Smooth muscle cell (in vitro differentiated cells): ENCODE measurements at regions not wholly inside any gene's neighbourhood (a gene's known extent, or its start where the extent isn't known, plus 50 kb on each side); places are given as distances from the start of the nearest gene placed in this dataset.

Experiments used
- DNase-seq: peaks from one replicate; lab custom pipeline; 2025; ENCODE audit not compliant: unreplicated experiment; lab: John Stamatoyannopoulos, UW
- H2AFZ ChIP-seq: fragments of 200-600 bp; sonication (generic); 2 replicates; pipeline ENCODE4 v1.6.0; 2016; ENCODE audit warnings: antibody characterized with exemption, low read depth, mild to moderate bottlenecking
- H3F3A ChIP-seq: fragments of 200-600 bp; sonication (generic); 2 replicates; pipeline ENCODE4 v1.6.0; 2017; ENCODE audit warnings: antibody characterized with exemption, low read depth
- H3K27ac ChIP-seq: fragments of 200-600 bp; sonication (generic); 2 replicates; pipeline ENCODE4 v1.5.1; 2016; ENCODE audit warnings: low read depth, mild to moderate bottlenecking
- H3K27me3 ChIP-seq: fragments of 200-600 bp; sonication (generic); 2 replicates; pipeline ENCODE4 v1.6.1; 2016; ENCODE audit warnings: low read depth, mild to moderate bottlenecking
- H3K36me3 ChIP-seq: fragments of 200-600 bp; sonication (generic); 2 replicates; pipeline ENCODE4 v1.5.1; 2016; ENCODE audit warnings: low read depth
- H3K4me1 ChIP-seq: fragments of 200-600 bp; sonication (generic); 2 replicates; pipeline ENCODE4 v1.5.1; 2016; ENCODE audit warnings: low read depth
- H3K4me2 ChIP-seq: fragments of 200-600 bp; sonication (generic); 2 replicates; pipeline ENCODE4 v1.6.0; 2016; ENCODE audit warnings: mild to moderate bottlenecking
- H3K4me3 ChIP-seq: fragments of 200-600 bp; sonication (generic); 2 replicates; pipeline ENCODE4 v1.5.1; 2016; ENCODE audit warnings: mild to moderate bottlenecking
- H3K79me2 ChIP-seq: fragments of 200-600 bp; sonication (generic); 2 replicates; pipeline ENCODE4 v1.6.0; 2016; ENCODE audit warnings: low read depth, mild to moderate bottlenecking
- H3K9ac ChIP-seq: fragments of 200-600 bp; sonication (generic); 2 replicates; pipeline ENCODE4 v1.6.0; 2016; ENCODE audit warnings: low read depth
- H3K9me3 ChIP-seq: fragments of 200-600 bp; sonication (generic); replicated peaks from 2 replicates; pipeline ENCODE4 v1.5.1; 2016; ENCODE audit warnings: low read depth
- H4K20me1 ChIP-seq: fragments of 200-600 bp; sonication (generic); 2 replicates; pipeline ENCODE4 v1.6.0; 2016; ENCODE audit warnings: low read depth
- WGBS: methylation state at CpG from one replicate; pipeline ENCODE4 v1.1.7; 2016; ENCODE audit warnings: low lambda C conversion rate; 5-methylcytosine and 5-hydroxymethylcytosine counted together
- TF ChIP-seq, protein P1 (sequence below): fragments of 200-600 bp; sonication (generic); IDR thresholded peaks from 2 replicates; pipeline ENCODE4 v1.5.1; 2017; ENCODE audit warnings: borderline replicate concordance, mild to moderate bottlenecking, antibody characterized with exemption; ENCODE audit not compliant: insufficient read depth, poor library complexity, severe bottlenecking

DNA sequence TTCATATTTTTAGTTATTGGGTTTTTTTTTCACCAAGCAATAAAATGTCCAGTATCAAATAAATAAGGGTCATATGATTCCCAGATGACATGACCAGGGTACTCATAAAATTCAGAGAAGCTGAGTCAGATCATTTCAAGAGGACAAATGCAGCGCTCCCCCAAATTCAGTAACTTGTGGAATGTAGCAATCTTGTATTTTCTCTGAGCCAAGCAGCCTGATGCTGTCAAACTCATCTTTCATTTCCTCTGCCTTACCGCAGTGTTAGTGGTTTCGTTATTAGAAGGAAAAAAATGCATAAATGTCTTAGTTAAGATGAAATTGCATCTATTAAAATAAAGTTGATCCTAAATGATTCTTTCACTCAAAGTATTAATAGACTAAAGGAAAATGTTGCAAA, 57.8 kb upstream of the EDN1 start:
- no peaks in the 10 kb centered on the region for H3F3A ChIP-seq
- no peaks in the 10 kb centered on the region for H4K20me1 ChIP-seq
- WGBS, result 94% methylated on average over 3 of the region's 3 CpGs
- H3K79me2 ChIP-seq, result no peaks in the 10 kb centered on the region
- no peaks in the 10 kb centered on the region for H3K27me3 ChIP-seq
- peaks cover 33% of the 10 kb centered on the region for H3K4me1 ChIP-seq
- H3K9me3 ChIP-seq, result no peaks in the 10 kb centered on the region
- TF ChIP-seq, protein P1, sequence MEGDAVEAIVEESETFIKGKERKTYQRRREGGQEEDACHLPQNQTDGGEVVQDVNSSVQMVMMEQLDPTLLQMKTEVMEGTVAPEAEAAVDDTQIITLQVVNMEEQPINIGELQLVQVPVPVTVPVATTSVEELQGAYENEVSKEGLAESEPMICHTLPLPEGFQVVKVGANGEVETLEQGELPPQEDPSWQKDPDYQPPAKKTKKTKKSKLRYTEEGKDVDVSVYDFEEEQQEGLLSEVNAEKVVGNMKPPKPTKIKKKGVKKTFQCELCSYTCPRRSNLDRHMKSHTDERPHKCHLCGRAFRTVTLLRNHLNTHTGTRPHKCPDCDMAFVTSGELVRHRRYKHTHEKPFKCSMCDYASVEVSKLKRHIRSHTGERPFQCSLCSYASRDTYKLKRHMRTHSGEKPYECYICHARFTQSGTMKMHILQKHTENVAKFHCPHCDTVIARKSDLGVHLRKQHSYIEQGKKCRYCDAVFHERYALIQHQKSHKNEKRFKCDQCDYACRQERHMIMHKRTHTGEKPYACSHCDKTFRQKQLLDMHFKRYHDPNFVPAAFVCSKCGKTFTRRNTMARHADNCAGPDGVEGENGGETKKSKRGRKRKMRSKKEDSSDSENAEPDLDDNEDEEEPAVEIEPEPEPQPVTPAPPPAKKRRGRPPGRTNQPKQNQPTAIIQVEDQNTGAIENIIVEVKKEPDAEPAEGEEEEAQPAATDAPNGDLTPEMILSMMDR, result no peak
- H3K9ac ChIP-seq, result no peak overlapping the region
- no peaks in the 10 kb centered on the region for H3K36me3 ChIP-seq
- no peak overlapping the region for H3K4me3 ChIP-seq
- no peak overlapping the region for H3K27ac ChIP-seq
- H2AFZ ChIP-seq, result no peak overlapping the region
- no peak overlapping the region for H3K4me2 ChIP-seq
- DNase-seq, result no peak

DNA sequence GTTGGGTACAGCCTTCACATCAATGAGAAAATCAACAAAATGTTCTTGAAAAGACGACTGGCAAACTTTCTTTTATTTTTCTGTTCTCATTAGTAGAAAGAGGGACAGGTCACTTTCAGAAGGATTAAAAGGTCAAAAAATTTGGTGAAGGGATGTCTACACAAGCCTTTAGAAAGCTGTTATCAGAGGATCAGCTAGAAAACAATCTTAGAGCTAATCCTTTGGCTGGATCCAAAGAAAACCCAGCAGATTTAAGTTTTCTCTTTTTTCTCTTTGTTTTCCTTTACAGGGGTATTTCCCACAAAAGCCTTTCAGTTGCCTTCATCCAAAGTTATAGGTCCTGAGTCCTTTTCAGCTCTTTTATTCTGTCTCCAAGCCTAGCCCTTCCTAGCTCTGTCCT, 57.3 kb upstream of the EDN1 start:
- TF ChIP-seq, protein P1, result no peak
- Histone ChIP-seq H3K27me3 (no peaks in the 10 kb centered on the region), H3K27ac (no peak overlapping the region), H3K79me2 (no peaks in the 10 kb centered on the region), H3K9me3 (no peaks in the 10 kb centered on the region), H4K20me1 (no peaks in the 10 kb centered on the region), H3K36me3 (no peaks in the 10 kb centered on the region), H3F3A (no peaks in the 10 kb centered on the region), H3K9ac (no peak overlapping the region), H3K4me1 (peaks cover 33% of the 10 kb centered on the region), H3K4me2 (no peak overlapping the region), H2AFZ (no peak overlapping the region), H3K4me3 (no peak overlapping the region)
- 63% methylated on average over 1 of the region's 1 CpG for WGBS
- DNase-seq, result no peak

DNA sequence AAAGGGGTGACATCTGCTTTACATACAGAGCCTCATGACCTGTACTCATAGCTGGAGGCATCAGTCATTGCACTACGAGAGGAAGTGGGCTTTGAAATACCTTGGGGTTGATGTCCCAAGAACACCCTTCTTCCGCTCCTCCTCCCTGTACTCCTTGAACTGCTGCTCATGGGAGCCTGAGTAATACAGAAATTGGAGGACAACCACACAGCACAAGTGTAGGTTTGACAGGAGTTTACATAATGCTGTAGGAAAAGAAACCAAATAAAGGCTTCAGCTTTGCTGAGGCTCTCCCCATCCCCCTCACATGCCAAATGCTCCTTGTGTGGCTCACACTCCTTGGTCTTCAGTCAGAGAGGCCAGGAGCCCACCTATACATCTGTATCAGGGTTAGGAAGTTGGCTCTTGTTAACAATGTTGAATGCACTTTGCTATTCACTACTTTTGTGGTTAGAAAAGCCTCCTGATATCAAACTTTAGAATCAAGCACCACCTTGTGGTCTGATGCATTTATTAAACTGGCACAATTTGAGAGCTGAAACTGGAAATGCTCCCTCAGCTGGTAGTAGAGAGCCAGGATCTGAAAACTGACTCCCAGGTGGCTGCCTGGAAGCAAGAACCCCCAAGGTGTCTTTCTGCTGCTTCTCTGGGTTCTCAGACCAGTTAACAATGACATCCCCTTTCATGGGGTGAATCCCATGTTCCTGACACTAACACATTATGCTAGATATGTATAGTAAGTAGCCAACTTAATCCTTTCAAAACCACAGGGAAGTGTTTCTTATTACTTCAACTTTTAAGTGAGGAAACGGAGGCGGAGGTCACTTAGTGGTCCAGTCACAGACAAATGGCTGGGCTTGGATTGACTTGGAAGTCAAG, 56.2 kb upstream of the EDN1 start:
- no peaks in the 10 kb centered on the region for H3K27me3 ChIP-seq
- 75% methylated on average over 4 of the region's 4 CpGs for WGBS
- H3K79me2 ChIP-seq, result no peaks in the 10 kb centered on the region
- H3F3A ChIP-seq, result no peaks in the 10 kb centered on the region
- H3K27ac ChIP-seq, result no peak overlapping the region
- H3K4me1 ChIP-seq, result peaks cover 33% of the 10 kb centered on the region
- no peak overlapping the region for H2AFZ ChIP-seq
- H3K9me3 ChIP-seq, result no peaks in the 10 kb centered on the region
- no peak overlapping the region for H3K4me3 ChIP-seq
- peak overlapping the region; percentile 22 for H3K4me2 ChIP-seq
- no peak for DNase-seq
- no peak overlapping the region for H3K9ac ChIP-seq
- H4K20me1 ChIP-seq, result no peaks in the 10 kb centered on the region
- H3K36me3 ChIP-seq, result no peaks in the 10 kb centered on the region
- TF ChIP-seq, protein P1, result peak; percentile 45

DNA sequence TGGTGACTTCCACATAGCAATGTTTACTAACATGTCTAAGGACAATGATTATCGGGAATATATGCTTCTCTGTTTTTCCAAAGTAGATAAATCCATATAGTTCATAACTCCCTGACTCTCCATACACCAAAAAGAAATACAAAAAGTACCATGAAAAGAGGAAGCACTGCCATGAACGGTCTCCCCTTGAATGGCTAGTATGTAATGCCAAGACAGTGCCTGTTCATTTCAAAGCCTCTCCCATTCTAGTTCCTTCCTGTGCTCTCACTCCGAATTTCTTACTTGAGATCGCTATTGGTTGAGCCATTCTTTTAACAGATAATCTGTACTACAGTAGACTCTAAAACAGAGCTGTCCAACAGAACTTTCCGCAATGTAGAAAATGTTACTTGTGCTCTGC, 54.8 kb upstream of the EDN1 start:
- Histone ChIP-seq H2AFZ (no peak overlapping the region), H3K4me3 (no peak overlapping the region), H3F3A (no peaks in the 10 kb centered on the region), H4K20me1 (no peaks in the 10 kb centered on the region), H3K9me3 (no peaks in the 10 kb centered on the region), H3K27me3 (no peaks in the 10 kb centered on the region), H3K4me1 (peaks cover 30% of the 10 kb centered on the region), H3K9ac (no peak overlapping the region), H3K36me3 (no peaks in the 10 kb centered on the region), H3K27ac (no peak overlapping the region), H3K79me2 (no peaks in the 10 kb centered on the region), H3K4me2 (no peak overlapping the region)
- TF ChIP-seq, protein P1, result no peak
- WGBS, result 95% methylated on average over 5 of the region's 5 CpGs
- DNase-seq, result no peak
